WTC11 (cell line): ENCODE measurements at regions not wholly inside any gene's neighbourhood (a gene's known extent, or its start where the extent isn't known, plus 50 kb on each side); places are given as distances from the start of the nearest gene placed in this dataset.

Source experiments
- ATAC-seq: fragments of 200-7000 bp; cut with Tn5 transposase; 2 replicates; pipeline ENCODE4 v1.10.0; 2021; ENCODE audit warnings: mild to moderate bottlenecking, moderate library complexity
- CTCF ChIA-PET: fragments of 300-600 bp; sonication (Branson Sonifier 250); formaldehyde crosslinking; loops from one replicate; lab custom pipeline; 2021; ENCODE audit warnings: antibody characterized with exemption; lab: Charles Lee
- POLR2A ChIA-PET: fragments of 350-600 bp; sonication (Branson Sonifier 250); formaldehyde crosslinking; loops from one replicate; lab custom pipeline; 2021; ENCODE audit warnings: antibody characterized with exemption; lab: Charles Lee
- DNase-seq: peaks from one replicate; pipeline ENCODE4 v3.0.0; 2021; ENCODE audit warnings: low spot score
- H3K27ac Mint-ChIP-seq: 2 replicates; pipeline ENCODE4 v1.8.0; 2021; ENCODE audit warnings: mixed read lengths
- H3K27me3 Mint-ChIP-seq: 2 replicates; pipeline ENCODE4 v1.8.0; 2021; ENCODE audit warnings: low read depth, mild to moderate bottlenecking, moderate library complexity, mixed read lengths
- H3K36me3 Mint-ChIP-seq: 2 replicates; pipeline ENCODE4 v1.8.0; 2021; ENCODE audit warnings: mixed read lengths
- H3K4me1 Mint-ChIP-seq: 2 replicates; pipeline ENCODE4 v1.8.0; 2022; ENCODE audit warnings: mixed read lengths
- H3K4me3 Mint-ChIP-seq: 2 replicates; pipeline ENCODE4 v1.8.0; 2021; ENCODE audit warnings: mild to moderate bottlenecking, moderate library complexity, mixed read lengths
- H3K9me3 Mint-ChIP-seq: 2 replicates; pipeline ENCODE4 v1.8.0; 2021; ENCODE audit warnings: mixed read lengths
- AR ChIP-seq: fragments of 250-450 bp; sonication (Bioruptor Pico); IDR thresholded peaks from 2 replicates; pipeline ENCODE4 v1.9.0; 2021; ENCODE audit warnings: mild to moderate bottlenecking
- CREB1 ChIP-seq: sonication (generic); formaldehyde crosslinking; IDR thresholded peaks from 2 replicates; pipeline ENCODE4 v1.8.0; 2023; ENCODE audit warnings: mild to moderate bottlenecking, missing genetic modification reagents
- ERG ChIP-seq: fragments of 250-450 bp; sonication (Bioruptor Pico); IDR thresholded peaks from 2 replicates; pipeline ENCODE4 v1.8.0; 2021; ENCODE audit warnings: mild to moderate bottlenecking
- GABPB1 ChIP-seq: sonication (generic); formaldehyde crosslinking; IDR thresholded peaks from 2 replicates; pipeline ENCODE4 v1.8.1; 2023; ENCODE audit warnings: mild to moderate bottlenecking, missing genetic modification reagents
- GRHL2 ChIP-seq: fragments of 250-450 bp; sonication (Bioruptor Pico); IDR thresholded peaks from 2 replicates; pipeline ENCODE4 v1.8.0; 2022; ENCODE audit warnings: mild to moderate bottlenecking, moderate library complexity; ENCODE audit not compliant: insufficient replicate concordance, severe bottlenecking
- JAZF1 ChIP-seq: fragments of 250-450 bp; sonication (Bioruptor Pico); IDR thresholded peaks from 2 replicates; pipeline ENCODE4 v1.9.0; 2021; ENCODE audit warnings: moderate library complexity, mild to moderate bottlenecking, inconsistent platforms
- MYBL2 ChIP-seq: sonication (generic); formaldehyde crosslinking; IDR thresholded peaks from 2 replicates; pipeline ENCODE4 v1.8.1; 2023; ENCODE audit warnings: mild to moderate bottlenecking, moderate library complexity, missing genetic modification reagents
- NFE2L1 ChIP-seq: sonication (generic); formaldehyde crosslinking; IDR thresholded peaks from 2 replicates; pipeline ENCODE4 v1.8.1; 2023; ENCODE audit warnings: missing genetic modification reagents
- NR1H2 ChIP-seq: sonication (generic); formaldehyde crosslinking; IDR thresholded peaks from 2 replicates; pipeline ENCODE4 v1.9.0; 2021; ENCODE audit warnings: mild to moderate bottlenecking, moderate library complexity, missing genetic modification reagents
- NR2C2 ChIP-seq: sonication (generic); formaldehyde crosslinking; IDR thresholded peaks from 2 replicates; pipeline ENCODE4 v1.8.0; 2022; ENCODE audit warnings: mild to moderate bottlenecking, missing genetic modification reagents
- NR3C1 ChIP-seq: sonication (generic); formaldehyde crosslinking; conservative IDR thresholded peaks from 2 replicates; pipeline ENCODE4 v1.8.1; 2023; ENCODE audit warnings: low read depth, mild to moderate bottlenecking, missing genetic modification reagents
- SP1 ChIP-seq: sonication (generic); formaldehyde crosslinking; conservative IDR thresholded peaks from 2 replicates; pipeline ENCODE4 v1.8.1; 2022; ENCODE audit warnings: missing genetic modification reagents
- USF1 ChIP-seq: sonication (generic); formaldehyde crosslinking; IDR thresholded peaks from 2 replicates; pipeline ENCODE4 v1.8.0; 2022; ENCODE audit warnings: mild to moderate bottlenecking, missing genetic modification reagents
- ZBTB21 ChIP-seq: sonication (generic); formaldehyde crosslinking; IDR thresholded peaks from 2 replicates; pipeline ENCODE4 v1.8.1; 2023; ENCODE audit warnings: mild to moderate bottlenecking, missing genetic modification reagents, borderline replicate concordance
- ZNF138 ChIP-seq: sonication (generic); formaldehyde crosslinking; conservative IDR thresholded peaks from 2 replicates; pipeline ENCODE4 v1.8.1; 2022; ENCODE audit warnings: mild to moderate bottlenecking, moderate library complexity, missing genetic modification reagents
- ZNF263 ChIP-seq: sonication (generic); formaldehyde crosslinking; IDR thresholded peaks from 2 replicates; pipeline ENCODE4 v1.8.1; 2022; ENCODE audit warnings: low read depth, mild to moderate bottlenecking, moderate library complexity, missing genetic modification reagents
- ZNF317 ChIP-seq: sonication (generic); formaldehyde crosslinking; IDR thresholded peaks from 2 replicates; pipeline ENCODE4 v1.8.1; 2023; ENCODE audit warnings: low read depth, mild to moderate bottlenecking, moderate library complexity, missing genetic modification reagents, borderline replicate concordance
- ZNF416 ChIP-seq: fragments of 250-450 bp; sonication (Bioruptor Pico); IDR thresholded peaks from 2 replicates; pipeline ENCODE4 v1.9.0; 2021; ENCODE audit warnings: mild to moderate bottlenecking, inconsistent platforms
- ZNF425 ChIP-seq: fragments of 250-450 bp; sonication (Bioruptor Pico); conservative IDR thresholded peaks from 2 replicates; pipeline ENCODE4 v1.9.0; 2021; ENCODE audit warnings: mild to moderate bottlenecking
- ZNF512 ChIP-seq: sonication (generic); formaldehyde crosslinking; IDR thresholded peaks from 2 replicates; pipeline ENCODE4 v1.8.1; 2022; ENCODE audit warnings: missing genetic modification reagents, borderline replicate concordance

GRCh38 chr3:135576751-135577150, 388.8 kb upstream of the PPP2R3A start:
- Mint-ChIP-seq H3K4me1 (peaks cover 9% of the 10 kb centered on the region), H3K9me3 (peaks cover 12% of the 10 kb centered on the region), H3K27ac (no peak overlapping the region), H3K4me3 (no peak overlapping the region), H3K27me3 (no peaks in the 10 kb centered on the region), H3K36me3 (peaks cover 13% of the 10 kb centered on the region)
- no peak for DNase-seq
- no peak for ATAC-seq
- ChIA-PET POLR2A (no interaction called here), CTCF (interaction anchor here (1.5 kb wide), 1 partner anchor 782 kb away, joined by 4 read pairs; no protein-coding TSS in a partner anchor)
- TF ChIP-seq AR (CRISPR knock-in tag): no peak
- TF ChIP-seq ERG (CRISPR knock-in tag): no peak
- TF ChIP-seq ZNF138 (CRISPR knock-in tag): no peak
- TF ChIP-seq ZNF317 (CRISPR knock-in tag): no peak
- TF ChIP-seq MYBL2 (CRISPR knock-in tag): no peak
- no peak for TF ChIP-seq GABPB1
- TF ChIP-seq NR2C2 (CRISPR knock-in tag): no peak
- TF ChIP-seq NFE2L1 (CRISPR knock-in tag): no peak
- no peak for TF ChIP-seq ZNF263 (CRISPR knock-in tag)
- no peak for TF ChIP-seq ZBTB21 (CRISPR knock-in tag)
- TF ChIP-seq JAZF1 (CRISPR knock-in tag): no peak
- TF ChIP-seq GRHL2 (CRISPR knock-in tag): no peak
- TF ChIP-seq ZNF416 (CRISPR knock-in tag): no peak
- TF ChIP-seq USF1 (CRISPR knock-in tag): no peak
- TF ChIP-seq NR1H2 (CRISPR knock-in tag): no peak
- no peak for TF ChIP-seq SP1 (CRISPR knock-in tag)
- TF ChIP-seq NR3C1: no peak
- no peak for TF ChIP-seq CREB1
- TF ChIP-seq ZNF425 (CRISPR knock-in tag): no peak
- no peak for TF ChIP-seq ZNF512 (CRISPR knock-in tag)
